GM23338 (cell line): ENCODE measurements at regions not wholly inside any gene's neighbourhood (a gene's known extent, or its start where the extent isn't known, plus 50 kb on each side); places are given as distances from the start of the nearest gene placed in this dataset.

Experiments used
- ATAC-seq: fragments of 200-7000 bp; cut with Tn5 transposase; 3 replicates; pipeline ENCODE4 v1.9.1; 2020
- DNase-seq: peaks from one replicate; pipeline ENCODE4 v3.0.0-alpha.2; 2015; ENCODE audit warnings: low spot score
- H2AFZ ChIP-seq: fragments of 200-600 bp; sonication (generic); 2 replicates; pipeline ENCODE4 v1.8.0; 2016; ENCODE audit warnings: antibody characterized with exemption, mild to moderate bottlenecking, moderate library complexity
- H3F3A ChIP-seq: fragments of 200-600 bp; sonication (generic); replicated peaks from 2 replicates; pipeline ENCODE4 v1.8.0; 2017; ENCODE audit warnings: antibody characterized with exemption, mixed run types, low read depth
- H3K27ac ChIP-seq: fragments of 200-600 bp; sonication (generic); 2 replicates; pipeline ENCODE4 v1.6.1; 2016; ENCODE audit warnings: low read depth
- H3K27me3 ChIP-seq: fragments of 200-600 bp; sonication (generic); 2 replicates; pipeline ENCODE4 v1.8.0; 2016; ENCODE audit warnings: mild to moderate bottlenecking, mixed run types, moderate library complexity; ENCODE audit not compliant: insufficient read depth
- H3K36me3 ChIP-seq: fragments of 200-600 bp; sonication (generic); 2 replicates; pipeline ENCODE4 v1.8.0; 2016; ENCODE audit warnings: mild to moderate bottlenecking; ENCODE audit not compliant: insufficient read depth
- H3K4me1 ChIP-seq: fragments of 200-600 bp; sonication (generic); 2 replicates; pipeline ENCODE4 v1.8.0; 2016; ENCODE audit warnings: mild to moderate bottlenecking, moderate library complexity; ENCODE audit not compliant: insufficient read depth
- H3K4me2 ChIP-seq: fragments of 200-600 bp; sonication (generic); 2 replicates; pipeline ENCODE4 v1.7.1; 2017; ENCODE audit warnings: mixed run types
- H3K4me3 ChIP-seq: fragments of 200-600 bp; sonication (generic); 2 replicates; pipeline ENCODE4 v1.6.1; 2016; ENCODE audit warnings: mixed run types
- H3K79me2 ChIP-seq: fragments of 200-600 bp; sonication (generic); replicated peaks from 2 replicates; pipeline ENCODE4 v1.8.0; 2017; ENCODE audit warnings: mild to moderate bottlenecking; ENCODE audit not compliant: insufficient read depth
- H3K9me2 ChIP-seq: fragments of 200-600 bp; sonication (generic); 2 replicates; pipeline ENCODE4 v1.8.0; 2017; ENCODE audit not compliant: insufficient read depth
- H4K20me1 ChIP-seq: fragments of 200-600 bp; sonication (generic); replicated peaks from 2 replicates; pipeline ENCODE4 v1.8.0; 2017; ENCODE audit warnings: mild to moderate bottlenecking; ENCODE audit not compliant: insufficient read depth
- H3K27ac Mint-ChIP-seq: 2 replicates; pipeline ENCODE4 v1.8.0; 2020; ENCODE audit warnings: inconsistent platforms, mild to moderate bottlenecking, moderate library complexity, mixed read lengths
- H3K27me3 Mint-ChIP-seq: 3 replicates; pipeline ENCODE4 v1.8.0; 2022; ENCODE audit warnings: low read depth, mild to moderate bottlenecking, moderate library complexity, mixed read lengths, inconsistent platforms; ENCODE audit not compliant: insufficient read depth, poor library complexity
- H3K36me3 Mint-ChIP-seq: 3 replicates; pipeline ENCODE4 v1.8.0; 2021; ENCODE audit warnings: low read depth, mild to moderate bottlenecking, inconsistent platforms, moderate library complexity, mixed read lengths
- H3K4me1 Mint-ChIP-seq: 3 replicates; pipeline ENCODE4 v1.8.0; 2020; ENCODE audit warnings: mild to moderate bottlenecking, inconsistent platforms, mixed read lengths
- H3K4me3 Mint-ChIP-seq: 3 replicates; pipeline ENCODE4 v1.8.0; 2021; ENCODE audit warnings: moderate library complexity, mild to moderate bottlenecking, inconsistent platforms, mixed read lengths
- H3K9me3 Mint-ChIP-seq: 3 replicates; pipeline ENCODE4 v1.8.0; 2020; ENCODE audit warnings: moderate library complexity, mild to moderate bottlenecking, inconsistent platforms, mixed read lengths
- CREB1 ChIP-seq: fragments of 250-450 bp; sonication (Bioruptor Pico); IDR thresholded peaks from 2 replicates; pipeline ENCODE4 v1.5.0; 2020; ENCODE audit warnings: low read depth, mild to moderate bottlenecking, moderate library complexity
- EZH2 ChIP-seq: fragments of 200-600 bp; sonication (generic); IDR thresholded peaks from one replicate; pipeline ENCODE4 v1.8.0; 2017; ENCODE audit warnings: antibody characterized with exemption, mild to moderate bottlenecking, low read depth; ENCODE audit not compliant: unreplicated experiment
- EZH2phosphoT487 ChIP-seq: fragments of 200-600 bp; sonication (generic); IDR thresholded peaks from one replicate; pipeline ENCODE4 v1.8.1; 2018; ENCODE audit warnings: antibody characterized with exemption; ENCODE audit not compliant: unreplicated experiment
- JUNB ChIP-seq: IDR thresholded peaks from one replicate; pipeline ENCODE4 v1.6.1; 2016; ENCODE audit warnings: antibody characterized with exemption; ENCODE audit not compliant: unreplicated experiment
- POLR2AphosphoS5 ChIP-seq: IDR thresholded peaks from 2 replicates; pipeline ENCODE4 v1.6.1; 2016; ENCODE audit warnings: antibody characterized with exemption, low read depth
- STAT1 ChIP-seq: IDR thresholded peaks from one replicate; pipeline ENCODE4 v1.6.1; 2016; ENCODE audit warnings: antibody characterized with exemption; ENCODE audit not compliant: unreplicated experiment
- ZNF114 ChIP-seq: fragments of 250-450 bp; sonication (Bioruptor Pico); IDR thresholded peaks from 2 replicates; pipeline ENCODE4 v1.5.0; 2020; ENCODE audit warnings: mild to moderate bottlenecking, moderate library complexity
- ZNF331 ChIP-seq: fragments of 250-450 bp; sonication (Bioruptor Pico); IDR thresholded peaks from 2 replicates; pipeline ENCODE4 v1.5.0; 2020; ENCODE audit warnings: low read depth, mild to moderate bottlenecking, moderate library complexity
- TF ChIP-seq, protein P1 (sequence below): IDR thresholded peaks from one replicate; pipeline ENCODE4 v1.6.1; 2018; ENCODE audit warnings: antibody characterized with exemption; ENCODE audit not compliant: unreplicated experiment
- TF ChIP-seq, protein P2 (sequence below), 2 experiments: fragments of 200-600 bp in 1 of 2; sonication (generic) in 1 of 2; conservative IDR thresholded peaks; 2 replicates each; pipeline versions ENCODE4 v1.5.1 to v1.6.1; 2016 to 2017; ENCODE audit warnings: antibody characterized with exemption in 2 of 2, low read depth in 2 of 2, mild to moderate bottlenecking in 2 of 2, moderate library complexity in 1 of 2

DNA sequence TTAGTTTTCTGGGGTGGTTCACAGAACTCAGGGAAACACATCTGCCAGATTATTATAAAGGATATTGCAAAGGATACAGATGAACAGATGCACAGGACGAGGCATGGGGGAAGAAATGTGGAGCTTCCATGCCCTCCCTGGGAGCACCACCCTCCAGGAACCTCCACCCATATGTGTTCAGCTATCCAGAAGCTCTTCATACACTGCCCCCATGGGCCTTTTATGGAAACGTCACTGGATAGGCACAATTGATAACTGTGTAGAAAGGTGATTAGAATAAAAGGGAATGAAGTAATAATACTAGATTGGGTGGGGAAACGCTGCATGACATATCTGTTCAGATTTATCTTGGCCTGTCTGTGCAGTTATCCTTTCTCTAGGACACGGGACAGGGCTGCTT, 357.9 kb downstream of the HS3ST1 start (continued):
- TF ChIP-seq, protein P1, sequence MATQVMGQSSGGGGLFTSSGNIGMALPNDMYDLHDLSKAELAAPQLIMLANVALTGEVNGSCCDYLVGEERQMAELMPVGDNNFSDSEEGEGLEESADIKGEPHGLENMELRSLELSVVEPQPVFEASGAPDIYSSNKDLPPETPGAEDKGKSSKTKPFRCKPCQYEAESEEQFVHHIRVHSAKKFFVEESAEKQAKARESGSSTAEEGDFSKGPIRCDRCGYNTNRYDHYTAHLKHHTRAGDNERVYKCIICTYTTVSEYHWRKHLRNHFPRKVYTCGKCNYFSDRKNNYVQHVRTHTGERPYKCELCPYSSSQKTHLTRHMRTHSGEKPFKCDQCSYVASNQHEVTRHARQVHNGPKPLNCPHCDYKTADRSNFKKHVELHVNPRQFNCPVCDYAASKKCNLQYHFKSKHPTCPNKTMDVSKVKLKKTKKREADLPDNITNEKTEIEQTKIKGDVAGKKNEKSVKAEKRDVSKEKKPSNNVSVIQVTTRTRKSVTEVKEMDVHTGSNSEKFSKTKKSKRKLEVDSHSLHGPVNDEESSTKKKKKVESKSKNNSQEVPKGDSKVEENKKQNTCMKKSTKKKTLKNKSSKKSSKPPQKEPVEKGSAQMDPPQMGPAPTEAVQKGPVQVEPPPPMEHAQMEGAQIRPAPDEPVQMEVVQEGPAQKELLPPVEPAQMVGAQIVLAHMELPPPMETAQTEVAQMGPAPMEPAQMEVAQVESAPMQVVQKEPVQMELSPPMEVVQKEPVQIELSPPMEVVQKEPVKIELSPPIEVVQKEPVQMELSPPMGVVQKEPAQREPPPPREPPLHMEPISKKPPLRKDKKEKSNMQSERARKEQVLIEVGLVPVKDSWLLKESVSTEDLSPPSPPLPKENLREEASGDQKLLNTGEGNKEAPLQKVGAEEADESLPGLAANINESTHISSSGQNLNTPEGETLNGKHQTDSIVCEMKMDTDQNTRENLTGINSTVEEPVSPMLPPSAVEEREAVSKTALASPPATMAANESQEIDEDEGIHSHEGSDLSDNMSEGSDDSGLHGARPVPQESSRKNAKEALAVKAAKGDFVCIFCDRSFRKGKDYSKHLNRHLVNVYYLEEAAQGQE = no peak
- TF ChIP-seq STAT1 = no peak
- no peak for TF ChIP-seq ZNF114

DNA sequence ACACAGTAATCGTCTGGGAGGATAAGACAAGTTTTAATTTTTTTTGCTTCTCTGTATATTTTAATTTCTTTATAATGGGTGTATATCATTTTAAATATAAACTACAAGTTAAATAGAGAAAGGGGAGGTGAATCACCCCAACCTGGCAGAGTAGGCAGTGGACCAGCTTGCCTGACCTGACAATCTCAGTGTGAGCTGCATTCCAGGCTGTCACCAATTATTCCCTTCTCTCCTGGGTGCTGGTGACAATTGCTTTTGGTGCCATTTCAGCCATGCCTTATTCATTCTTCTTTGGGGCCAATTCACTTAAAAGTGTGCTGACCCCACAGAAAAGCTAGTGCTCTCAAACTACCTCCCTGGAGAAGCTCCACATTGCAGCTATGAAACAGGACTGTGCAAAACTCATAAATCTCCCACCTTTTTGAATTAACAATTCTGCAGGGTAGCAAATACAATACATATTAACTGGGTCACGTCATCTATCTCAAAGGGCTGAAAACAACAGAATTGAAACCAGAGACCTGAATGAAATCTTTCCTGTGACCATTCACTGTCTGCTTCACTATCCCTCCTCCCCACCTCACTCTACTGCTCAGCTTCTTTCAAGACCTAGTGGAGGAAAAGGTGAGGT, 359.0 kb downstream of the HS3ST1 start:
- TF ChIP-seq EZH2 (no peak), ZNF114 (no peak), CREB1 (CRISPR knock-in tag) (no peak), EZH2phosphoT487 (no peak)
- TF ChIP-seq, protein P2, sequence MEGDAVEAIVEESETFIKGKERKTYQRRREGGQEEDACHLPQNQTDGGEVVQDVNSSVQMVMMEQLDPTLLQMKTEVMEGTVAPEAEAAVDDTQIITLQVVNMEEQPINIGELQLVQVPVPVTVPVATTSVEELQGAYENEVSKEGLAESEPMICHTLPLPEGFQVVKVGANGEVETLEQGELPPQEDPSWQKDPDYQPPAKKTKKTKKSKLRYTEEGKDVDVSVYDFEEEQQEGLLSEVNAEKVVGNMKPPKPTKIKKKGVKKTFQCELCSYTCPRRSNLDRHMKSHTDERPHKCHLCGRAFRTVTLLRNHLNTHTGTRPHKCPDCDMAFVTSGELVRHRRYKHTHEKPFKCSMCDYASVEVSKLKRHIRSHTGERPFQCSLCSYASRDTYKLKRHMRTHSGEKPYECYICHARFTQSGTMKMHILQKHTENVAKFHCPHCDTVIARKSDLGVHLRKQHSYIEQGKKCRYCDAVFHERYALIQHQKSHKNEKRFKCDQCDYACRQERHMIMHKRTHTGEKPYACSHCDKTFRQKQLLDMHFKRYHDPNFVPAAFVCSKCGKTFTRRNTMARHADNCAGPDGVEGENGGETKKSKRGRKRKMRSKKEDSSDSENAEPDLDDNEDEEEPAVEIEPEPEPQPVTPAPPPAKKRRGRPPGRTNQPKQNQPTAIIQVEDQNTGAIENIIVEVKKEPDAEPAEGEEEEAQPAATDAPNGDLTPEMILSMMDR (conservative IDR thresholded peaks at IDR 0.05; ENCODE audit: low read depth in 2 of 2) = no peak
- no peak overlapping the region for H3K4me3 ChIP-seq
- peaks cover 17% of the 10 kb centered on the region for H3K4me1 Mint-ChIP-seq
- no peak overlapping the region for H3K4me3 Mint-ChIP-seq
- no peak overlapping the region for H3K27ac Mint-ChIP-seq
- 0 out of 2 replicates have a peak, but pooled peaks cover 3% of the 10 kb centered on the region for H3K9me2 ChIP-seq
- no peak overlapping the region for H3K4me2 ChIP-seq
- no peak overlapping the region for H3K27ac ChIP-seq
- peaks cover 14% of the 10 kb centered on the region for H3K4me1 ChIP-seq
- H2AFZ ChIP-seq = no peak overlapping the region
- peaks cover 10% of the 10 kb centered on the region; the same call in 2 of the 3 replicates for H3K36me3 Mint-ChIP-seq
- H4K20me1 ChIP-seq = no peaks in the 10 kb centered on the region
- no peak for DNase-seq
- H3K27me3 Mint-ChIP-seq = peaks cover 3% of the 10 kb centered on the region
- no peaks in the 10 kb centered on the region for H3F3A ChIP-seq
- no peaks in the 10 kb centered on the region for H3K27me3 ChIP-seq
- peaks cover 12% of the 10 kb centered on the region for H3K9me3 Mint-ChIP-seq
- no peaks in the 10 kb centered on the region for H3K79me2 ChIP-seq
- no peak for ATAC-seq
- no peaks in the 10 kb centered on the region for H3K36me3 ChIP-seq

DNA sequence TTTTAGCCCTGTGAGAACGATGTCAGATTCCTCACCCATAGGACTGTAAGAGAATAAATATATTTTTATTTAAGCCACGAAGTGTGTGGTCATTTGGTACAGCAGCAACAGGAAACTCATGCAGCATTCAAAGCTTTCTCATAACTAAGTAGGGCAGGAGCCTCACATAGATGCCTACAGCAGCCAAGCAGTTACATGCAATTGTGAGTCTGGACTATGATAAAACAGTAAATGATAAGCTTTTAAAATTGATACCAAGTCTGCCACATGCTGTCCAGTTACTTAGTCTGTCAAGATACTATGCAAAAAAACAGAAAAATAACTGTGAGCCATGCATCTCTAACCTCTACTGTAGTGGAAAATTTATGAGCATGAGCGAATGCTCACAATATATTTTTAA, 359.6 kb downstream of the HS3ST1 start:
- H3K27ac ChIP-seq = no peak overlapping the region
- no peaks in the 10 kb centered on the region for H3K36me3 ChIP-seq
- 0 out of 2 replicates have a peak, but pooled peaks cover 3% of the 10 kb centered on the region for H3K9me2 ChIP-seq
- ATAC-seq (no peak), DNase-seq (no peak)
- H3K4me3 ChIP-seq = no peak overlapping the region
- H4K20me1 ChIP-seq = no peaks in the 10 kb centered on the region
- Mint-ChIP-seq H3K36me3 (peaks cover 10% of the 10 kb centered on the region; the same call in 2 of the 3 replicates), H3K4me3 (no peak overlapping the region), H3K4me1 (peaks cover 15% of the 10 kb centered on the region), H3K27ac (no peak overlapping the region), H3K27me3 (peaks cover 3% of the 10 kb centered on the region), H3K9me3 (peaks cover 12% of the 10 kb centered on the region)
- no peak overlapping the region for H3K4me2 ChIP-seq
- H3K27me3 ChIP-seq = no peaks in the 10 kb centered on the region
- peaks cover 14% of the 10 kb centered on the region for H3K4me1 ChIP-seq
- no peaks in the 10 kb centered on the region for H3F3A ChIP-seq
- no peaks in the 10 kb centered on the region for H3K79me2 ChIP-seq
- no peak overlapping the region for H2AFZ ChIP-seq
- TF ChIP-seq JUNB (no peak), ZNF331 (no peak), STAT1 (no peak), POLR2AphosphoS5 (no peak), CREB1 (CRISPR knock-in tag) (no peak)
- TF ChIP-seq, protein P1 = no peak
- TF ChIP-seq, protein P2 (conservative IDR thresholded peaks at IDR 0.05; ENCODE audit: low read depth in 2 of 2) = no peak
